Neural crest cell (in vitro differentiated cells): ENCODE measurements at regions not wholly inside any gene's neighbourhood (a gene's known extent, or its start where the extent isn't known, plus 50 kb on each side); places are given as distances from the start of the nearest gene placed in this dataset.
A peak's percentile ranks its signal among the peaks of the same experiment; 100 is the strongest.

Experiments
- DNase-seq: peaks from one replicate; pipeline ENCODE4 v3.0.0; 2021; ENCODE audit warnings: low read depth, mixed read lengths, low spot score
- H3K27ac Mint-ChIP-seq: one replicate; pipeline ENCODE4 v1.8.0; 2021; ENCODE audit warnings: mild to moderate bottlenecking, mixed read lengths; ENCODE audit not compliant: unreplicated experiment
- H3K27me3 Mint-ChIP-seq: 2 replicates; pipeline ENCODE4 v1.8.0; 2021; ENCODE audit warnings: low read depth, mild to moderate bottlenecking, mixed read lengths
- H3K36me3 Mint-ChIP-seq: 2 replicates; pipeline ENCODE4 v1.8.0; 2021; ENCODE audit warnings: low read depth, mild to moderate bottlenecking, mixed read lengths
- H3K4me1 Mint-ChIP-seq: 2 replicates; pipeline ENCODE4 v1.8.0; 2021; ENCODE audit warnings: mixed read lengths
- H3K4me3 Mint-ChIP-seq: one replicate; pipeline ENCODE4 v1.8.0; 2021; ENCODE audit warnings: mild to moderate bottlenecking, mixed read lengths
- H3K9me3 Mint-ChIP-seq: 2 replicates; pipeline ENCODE4 v1.8.0; 2021; ENCODE audit warnings: mixed read lengths
- CTCF ChIP-seq: fragments of 200-600 bp; sonication (generic); conservative IDR thresholded peaks from 2 replicates; pipeline ENCODE4 v1.5.0; 2021; ENCODE audit warnings: antibody characterized with exemption, mild to moderate bottlenecking

- H3K9me3 Mint-ChIP-seq: no peaks in the 10 kb centered on the region
- no peak overlapping the region for H3K27ac Mint-ChIP-seq
- no peaks in the 10 kb centered on the region for H3K4me1 Mint-ChIP-seq
- H3K4me3 Mint-ChIP-seq: no peak overlapping the region
- no peak for DNase-seq
- H3K36me3 Mint-ChIP-seq: no peaks in the 10 kb centered on the region
- H3K27me3 Mint-ChIP-seq: no peaks in the 10 kb centered on the region
- TF ChIP-seq CTCF: no peak
Measured at GRCh38 chr3:182393151-182393550, 400.2 kb upstream of the ATP11B start.

GRCh38 chr3:182393830-182394367 lies 399.4 kb upstream of the ATP11B start:
- Mint-ChIP-seq H3K4me1 (no peaks in the 10 kb centered on the region), H3K27ac (peak overlapping the region; percentile 47), H3K4me3 (no peak overlapping the region), H3K36me3 (no peaks in the 10 kb centered on the region), H3K9me3 (no peaks in the 10 kb centered on the region), H3K27me3 (no peaks in the 10 kb centered on the region)
- no peak for TF ChIP-seq CTCF
- DNase-seq: no peak

GRCh38 chr3:182397164-182397563 lies 396.1 kb upstream of the ATP11B start:
- H3K4me1 Mint-ChIP-seq: peaks cover 4% of the 10 kb centered on the region
- H3K27ac Mint-ChIP-seq: no peak overlapping the region
- no peaks in the 10 kb centered on the region for H3K36me3 Mint-ChIP-seq
- H3K4me3 Mint-ChIP-seq: no peak overlapping the region
- no peak for TF ChIP-seq CTCF
- H3K27me3 Mint-ChIP-seq: no peaks in the 10 kb centered on the region
- H3K9me3 Mint-ChIP-seq: peaks cover 3% of the 10 kb centered on the region
- DNase-seq: no peak

- no peak for DNase-seq
- no peaks in the 10 kb centered on the region for H3K36me3 Mint-ChIP-seq
- H3K27ac Mint-ChIP-seq: no peak overlapping the region
- no peaks in the 10 kb centered on the region for H3K27me3 Mint-ChIP-seq
- no peak for TF ChIP-seq CTCF
- H3K4me1 Mint-ChIP-seq: peaks cover 4% of the 10 kb centered on the region
- H3K4me3 Mint-ChIP-seq: no peak overlapping the region
- H3K9me3 Mint-ChIP-seq: peaks cover 3% of the 10 kb centered on the region
Measured at GRCh38 chr3:182399978-182400737, 393.1 kb upstream of the ATP11B start.

GRCh38 chr3:182400838-182401237 lies 392.5 kb upstream of the ATP11B start:
- Mint-ChIP-seq H3K9me3 (peaks cover 3% of the 10 kb centered on the region), H3K27ac (no peak overlapping the region), H3K36me3 (no peaks in the 10 kb centered on the region), H3K4me1 (peaks cover 4% of the 10 kb centered on the region), H3K4me3 (no peak overlapping the region), H3K27me3 (no peaks in the 10 kb centered on the region)
- no peak for TF ChIP-seq CTCF
- DNase-seq: no peak
